ENCODE measurements at regions not wholly inside any gene's neighbourhood (a gene's known extent, or its start where the extent isn't known, plus 50 kb on each side); places are given as distances from the start of the nearest gene placed in this dataset.

DNA sequence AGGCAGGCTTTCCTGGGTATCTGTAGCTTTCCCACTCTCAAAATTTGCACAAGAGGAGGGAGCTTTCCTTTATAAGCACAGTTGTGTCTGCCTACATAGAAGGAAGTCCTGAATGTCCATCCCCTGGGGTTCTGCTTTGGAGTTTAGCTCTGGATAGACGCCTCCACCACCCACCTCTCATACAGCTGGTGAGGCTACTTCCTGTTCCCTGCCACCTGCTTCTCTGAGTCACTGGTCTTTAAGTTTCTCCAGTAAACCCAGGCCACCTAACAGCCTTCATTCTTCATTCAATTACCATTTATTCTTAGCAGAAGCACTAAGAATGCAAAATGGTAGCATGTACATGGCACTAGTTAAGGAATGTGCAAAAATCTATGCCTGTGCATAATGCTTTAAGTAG lies 407.8 kb downstream of the CDH2 start:
- TF ChIP-seq, protein P1, sequence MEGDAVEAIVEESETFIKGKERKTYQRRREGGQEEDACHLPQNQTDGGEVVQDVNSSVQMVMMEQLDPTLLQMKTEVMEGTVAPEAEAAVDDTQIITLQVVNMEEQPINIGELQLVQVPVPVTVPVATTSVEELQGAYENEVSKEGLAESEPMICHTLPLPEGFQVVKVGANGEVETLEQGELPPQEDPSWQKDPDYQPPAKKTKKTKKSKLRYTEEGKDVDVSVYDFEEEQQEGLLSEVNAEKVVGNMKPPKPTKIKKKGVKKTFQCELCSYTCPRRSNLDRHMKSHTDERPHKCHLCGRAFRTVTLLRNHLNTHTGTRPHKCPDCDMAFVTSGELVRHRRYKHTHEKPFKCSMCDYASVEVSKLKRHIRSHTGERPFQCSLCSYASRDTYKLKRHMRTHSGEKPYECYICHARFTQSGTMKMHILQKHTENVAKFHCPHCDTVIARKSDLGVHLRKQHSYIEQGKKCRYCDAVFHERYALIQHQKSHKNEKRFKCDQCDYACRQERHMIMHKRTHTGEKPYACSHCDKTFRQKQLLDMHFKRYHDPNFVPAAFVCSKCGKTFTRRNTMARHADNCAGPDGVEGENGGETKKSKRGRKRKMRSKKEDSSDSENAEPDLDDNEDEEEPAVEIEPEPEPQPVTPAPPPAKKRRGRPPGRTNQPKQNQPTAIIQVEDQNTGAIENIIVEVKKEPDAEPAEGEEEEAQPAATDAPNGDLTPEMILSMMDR (IDR thresholded peaks at IDR 0.05): no peak
- TF ChIP-seq POLR2A (IDR thresholded peaks at IDR 0.05): no peak
